ENCODE measurements at regions not wholly inside any gene's neighbourhood (a gene's known extent, or its start where the extent isn't known, plus 50 kb on each side); places are given as distances from the start of the nearest gene placed in this dataset.
"Not testable (repeated sequence)": the region's sequence is repeated elsewhere in the genome, so short reads cannot be mapped to it uniquely, and the experiment has no call there.

GRCh38 chr5:116727248-116727647, 152.6 kb upstream of the SEMA6A start:
- Histone ChIP-seq H3K9me2 (replicated peaks; ENCODE audit: insufficient read depth, low read length) (no peaks in the 10 kb centered on the region), H3K9ac (ENCODE audit: low read length) (no peak overlapping the region), H3K4me1 (ENCODE audit: low read length) (no peaks in the 10 kb centered on the region), H3F3A (ENCODE audit: insufficient read depth, low read length) (no peaks in the 10 kb centered on the region), H3K27ac (ENCODE audit: low read length) (no peak overlapping the region), H4K20me1 (ENCODE audit: insufficient read depth, low read length) (no peaks in the 10 kb centered on the region), H3K27me3 (replicated peaks; ENCODE audit: insufficient read depth, low read length) (no peaks in the 10 kb centered on the region), H3K4me3 (ENCODE audit: low read length) (no peak overlapping the region), H2AFZ (ENCODE audit: low read length) (no peak overlapping the region), H3K79me2 (ENCODE audit: low read length) (no peaks in the 10 kb centered on the region), H3K9me3 (replicated peaks; ENCODE audit: insufficient read depth, low read length) (no peaks in the 10 kb centered on the region), H3K4me2 (ENCODE audit: low read depth, low read length) (no peak overlapping the region), H3K36me3 (replicated peaks; ENCODE audit: insufficient read depth, low read length) (no peaks in the 10 kb centered on the region)
- DNase-seq = no peak
- TF ChIP-seq EZH2phosphoT487 (IDR thresholded peaks at IDR 0.05; ENCODE audit: low read length) = no peak

- not testable (repeated sequence) for H3K9me2 ChIP-seq (replicated peaks; ENCODE audit: insufficient read depth, low read length); H3K79me2 ChIP-seq (ENCODE audit: low read length); H3K27me3 ChIP-seq (replicated peaks; ENCODE audit: insufficient read depth, low read length); H3K36me3 ChIP-seq (replicated peaks; ENCODE audit: insufficient read depth, low read length); H3K27ac ChIP-seq (ENCODE audit: low read length); H3K4me1 ChIP-seq (ENCODE audit: low read length); H3F3A ChIP-seq (ENCODE audit: insufficient read depth, low read length); H3K4me3 ChIP-seq (ENCODE audit: low read length); H3K9me3 ChIP-seq (replicated peaks; ENCODE audit: insufficient read depth, low read length); H3K9ac ChIP-seq (ENCODE audit: low read length); H4K20me1 ChIP-seq (ENCODE audit: insufficient read depth, low read length); H3K4me2 ChIP-seq (ENCODE audit: low read depth, low read length); DNase-seq; H2AFZ ChIP-seq (ENCODE audit: low read length)
These were observed 151.6 kb upstream of the SEMA6A start for GRCh38 chr5:116726180-116726579.

- Histone ChIP-seq H3K9me3 (replicated peaks; ENCODE audit: insufficient read depth, low read length) (no peaks in the 10 kb centered on the region), H2AFZ (ENCODE audit: low read length) (no peak overlapping the region), H3K9me2 (replicated peaks; ENCODE audit: insufficient read depth, low read length) (no peaks in the 10 kb centered on the region), H3K9ac (ENCODE audit: low read length) (no peak overlapping the region), H3K4me1 (ENCODE audit: low read length) (no peaks in the 10 kb centered on the region), H3K4me3 (ENCODE audit: low read length) (no peak overlapping the region), H3K27me3 (replicated peaks; ENCODE audit: insufficient read depth, low read length) (no peaks in the 10 kb centered on the region), H3F3A (ENCODE audit: insufficient read depth, low read length) (no peaks in the 10 kb centered on the region), H3K4me2 (ENCODE audit: low read depth, low read length) (no peak overlapping the region), H3K79me2 (ENCODE audit: low read length) (no peaks in the 10 kb centered on the region), H3K27ac (ENCODE audit: low read length) (no peak overlapping the region), H3K36me3 (replicated peaks; ENCODE audit: insufficient read depth, low read length) (no peaks in the 10 kb centered on the region), H4K20me1 (ENCODE audit: insufficient read depth, low read length) (no peaks in the 10 kb centered on the region)
- TF ChIP-seq EZH2phosphoT487 (IDR thresholded peaks at IDR 0.05; ENCODE audit: low read length) = no peak
- TF ChIP-seq, protein P1, sequence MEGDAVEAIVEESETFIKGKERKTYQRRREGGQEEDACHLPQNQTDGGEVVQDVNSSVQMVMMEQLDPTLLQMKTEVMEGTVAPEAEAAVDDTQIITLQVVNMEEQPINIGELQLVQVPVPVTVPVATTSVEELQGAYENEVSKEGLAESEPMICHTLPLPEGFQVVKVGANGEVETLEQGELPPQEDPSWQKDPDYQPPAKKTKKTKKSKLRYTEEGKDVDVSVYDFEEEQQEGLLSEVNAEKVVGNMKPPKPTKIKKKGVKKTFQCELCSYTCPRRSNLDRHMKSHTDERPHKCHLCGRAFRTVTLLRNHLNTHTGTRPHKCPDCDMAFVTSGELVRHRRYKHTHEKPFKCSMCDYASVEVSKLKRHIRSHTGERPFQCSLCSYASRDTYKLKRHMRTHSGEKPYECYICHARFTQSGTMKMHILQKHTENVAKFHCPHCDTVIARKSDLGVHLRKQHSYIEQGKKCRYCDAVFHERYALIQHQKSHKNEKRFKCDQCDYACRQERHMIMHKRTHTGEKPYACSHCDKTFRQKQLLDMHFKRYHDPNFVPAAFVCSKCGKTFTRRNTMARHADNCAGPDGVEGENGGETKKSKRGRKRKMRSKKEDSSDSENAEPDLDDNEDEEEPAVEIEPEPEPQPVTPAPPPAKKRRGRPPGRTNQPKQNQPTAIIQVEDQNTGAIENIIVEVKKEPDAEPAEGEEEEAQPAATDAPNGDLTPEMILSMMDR (IDR thresholded peaks at IDR 0.05; ENCODE audit: low read length) = no peak
- no peak for TF ChIP-seq EZH2 (optimal IDR thresholded peaks at IDR 0.05; ENCODE audit: low read depth, low read length)
- no peak for DNase-seq
These were observed 150.3 kb upstream of the SEMA6A start for GRCh38 chr5:116724971-116725370.

DNA sequence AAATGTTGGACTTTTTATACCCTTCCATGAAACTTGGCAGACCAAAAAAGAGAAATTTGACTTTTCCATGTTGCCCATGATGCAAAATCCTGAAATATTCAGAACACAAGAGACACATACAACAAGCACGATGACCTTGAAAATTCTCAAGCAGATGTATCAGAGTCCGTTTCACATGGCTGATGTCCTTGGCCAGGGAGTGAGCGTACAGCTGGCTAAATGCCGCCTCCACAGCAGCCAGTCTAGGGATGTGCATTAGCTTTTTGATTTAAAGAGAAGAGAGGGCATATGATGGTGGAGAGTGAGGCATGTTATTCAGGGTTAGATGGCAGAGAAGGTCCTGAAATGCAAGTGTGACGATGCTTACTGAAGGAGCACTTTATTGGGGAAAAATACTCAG, 148.0 kb upstream of the SEMA6A start:
- H3K27me3 ChIP-seq (replicated peaks; ENCODE audit: insufficient read depth, low read length) = no peaks in the 10 kb centered on the region
- no peaks in the 10 kb centered on the region for H3K79me2 ChIP-seq (ENCODE audit: low read length)
- H3K4me2 ChIP-seq (ENCODE audit: low read depth, low read length) = no peak overlapping the region
- H3K27ac ChIP-seq (ENCODE audit: low read length) = no peak overlapping the region
- H3K9me3 ChIP-seq (replicated peaks; ENCODE audit: insufficient read depth, low read length) = no peaks in the 10 kb centered on the region
- H3K9ac ChIP-seq (ENCODE audit: low read length) = no peak overlapping the region
- no peak overlapping the region for H2AFZ ChIP-seq (ENCODE audit: low read length)
- no peaks in the 10 kb centered on the region for H3K36me3 ChIP-seq (replicated peaks; ENCODE audit: insufficient read depth, low read length)
- no peak for DNase-seq
- H4K20me1 ChIP-seq (ENCODE audit: insufficient read depth, low read length) = no peaks in the 10 kb centered on the region
- H3K4me1 ChIP-seq (ENCODE audit: low read length) = no peaks in the 10 kb centered on the region
- H3K4me3 ChIP-seq (ENCODE audit: low read length) = no peak overlapping the region
- no peaks in the 10 kb centered on the region for H3F3A ChIP-seq (ENCODE audit: insufficient read depth, low read length)
- H3K9me2 ChIP-seq (replicated peaks; ENCODE audit: insufficient read depth, low read length) = no peaks in the 10 kb centered on the region
- no peak for TF ChIP-seq EZH2 (optimal IDR thresholded peaks at IDR 0.05; ENCODE audit: low read depth, low read length)
- TF ChIP-seq, protein P1 (IDR thresholded peaks at IDR 0.05; ENCODE audit: low read length) = no peak
- no peak for TF ChIP-seq EZH2phosphoT487 (IDR thresholded peaks at IDR 0.05; ENCODE audit: low read length)
